ENCODE measurements at regions not wholly inside any gene's neighbourhood (a gene's known extent, or its start where the extent isn't known, plus 50 kb on each side); places are given as distances from the start of the nearest gene placed in this dataset.

- no peak for FAIRE-seq
Measured at GRCh38 chr6:119559586-119559985, 210.0 kb upstream of the MAN1A1 start.

More at GRCh38 chr6:119559586-119559985, 210.0 kb upstream of the MAN1A1 start:
- BruUV-seq (replicated peaks), result no TSS peak
- Histone ChIP-seq H3K36me3 (ENCODE audit: control insufficient read depth, insufficient read depth, low read length) (no peaks in the 10 kb centered on the region), H4K20me1 (replicated peaks; ENCODE audit: control insufficient read depth, insufficient read depth, low read length) (no peaks in the 10 kb centered on the region), H3K9ac (ENCODE audit: insufficient read depth in 1 of 2, low read depth in 2 of 2, low read length in 2 of 2) (no peak overlapping the region), H3K27me3 (ENCODE audit: control insufficient read depth in 2 of 2, insufficient read depth in 2 of 2, low read length in 2 of 2) (no peaks in the 10 kb centered on the region), H3K79me2 (ENCODE audit: control insufficient read depth, insufficient read depth, low read length) (no peaks in the 10 kb centered on the region), H2AFZ (ENCODE audit: low read depth, low read length) (peak overlapping the region; percentile 22), H3K4me1 (replicated peaks in 1 of 2; ENCODE audit: control insufficient read depth in 2 of 2, insufficient read depth in 2 of 2, low read length in 2 of 2) (peaks cover 0 to 4% of the 10 kb centered on the region in 2 experiments; a peak in 3 of 5 replicates), H3K9me1 (ENCODE audit: control insufficient read depth, insufficient read depth, low read length) (no peaks in the 10 kb centered on the region), H3K4me2 (ENCODE audit: insufficient read depth, low read length) (no peak overlapping the region), H3K27ac (ENCODE audit: extremely low read depth, low read depth, low read length) (no peak overlapping the region), H3K9me3 (replicated peaks; ENCODE audit: control insufficient read depth, insufficient read depth, low read depth, low read length) (no peaks in the 10 kb centered on the region), H3K4me3 (no peak overlapping the region)
- intact Hi-C loops (cut with micrococcal nuclease), result no loop called here
- in situ Hi-C loops (cut with MboI), result no loop called here
- ATAC-seq, result no peak
- TF ChIP-seq ELF4 (CRISPR knock-in tag; IDR thresholded peaks at IDR 0.05) (no peak), PATZ1 (CRISPR knock-in tag; IDR thresholded peaks at IDR 0.05; ENCODE audit: borderline replicate concordance) (no peak), ZNF77 (CRISPR knock-in tag; IDR thresholded peaks at IDR 0.05) (no peak), RNF2 (IDR thresholded peaks at IDR 0.05) (no peak), TARDBP (IDR thresholded peaks at IDR 0.05) (no peak), HCFC1 (IDR thresholded peaks at IDR 0.05; ENCODE audit: low read depth, low read length) (no peak), ZNF3 (CRISPR knock-in tag; IDR thresholded peaks at IDR 0.05) (no peak), IRF1 (CRISPR knock-in tag; IDR thresholded peaks at IDR 0.05; ENCODE audit: borderline replicate concordance) (no peak), ZNF232 (CRISPR knock-in tag; IDR thresholded peaks at IDR 0.05) (no peak), ZNF79 (CRISPR knock-in tag; IDR thresholded peaks at IDR 0.05; ENCODE audit: low read depth) (no peak), CAMTA2 (CRISPR knock-in tag; conservative IDR thresholded peaks at IDR 0.05) (no peak), U2AF1 (optimal IDR thresholded peaks at IDR 0.05; ENCODE audit: low read depth, low read length) (no peak), TSHZ1 (CRISPR knock-in tag; IDR thresholded peaks at IDR 0.05) (no peak), ARHGAP35 (IDR thresholded peaks at IDR 0.05; ENCODE audit: partially characterized antibody) (no peak)
- no peak for DNase-seq (ENCODE audit: extremely low read depth in 1 of 4, low spot score in 3 of 4)
- POLR2A ChIA-PET, result interaction anchor here (1.3 kb wide), 1 partner anchor 15 kb away, joined by 8 read pairs; no protein-coding TSS in a partner anchor
- CTCF ChIA-PET (ENCODE audit: low intra/inter-chr PET ratio), result no interaction called here
